ENCODE measurements at regions not wholly inside any gene's neighbourhood (a gene's known extent, or its start where the extent isn't known, plus 50 kb on each side); places are given as distances from the start of the nearest gene placed in this dataset.

DNA sequence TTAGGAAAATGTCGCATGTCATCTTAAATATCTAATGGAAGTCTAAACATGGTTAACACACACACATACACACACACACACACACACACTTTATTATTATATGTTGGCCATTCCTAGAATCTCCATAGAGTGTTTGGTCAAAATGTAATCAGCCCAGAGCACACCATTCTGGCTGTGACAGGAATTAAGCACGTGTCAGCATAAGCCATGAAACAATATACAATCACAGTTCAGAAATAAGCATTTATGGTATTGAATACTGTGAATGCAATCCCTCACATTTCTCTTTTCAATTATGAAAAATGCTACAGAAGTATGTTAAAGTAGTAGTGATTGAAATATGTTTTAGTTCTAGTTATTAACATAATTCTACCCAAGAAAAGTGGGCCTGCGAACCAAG lies 611.6 kb downstream of the PRELID2 start:
- no peak for ATAC-seq
- no peak for FAIRE-seq

DNA sequence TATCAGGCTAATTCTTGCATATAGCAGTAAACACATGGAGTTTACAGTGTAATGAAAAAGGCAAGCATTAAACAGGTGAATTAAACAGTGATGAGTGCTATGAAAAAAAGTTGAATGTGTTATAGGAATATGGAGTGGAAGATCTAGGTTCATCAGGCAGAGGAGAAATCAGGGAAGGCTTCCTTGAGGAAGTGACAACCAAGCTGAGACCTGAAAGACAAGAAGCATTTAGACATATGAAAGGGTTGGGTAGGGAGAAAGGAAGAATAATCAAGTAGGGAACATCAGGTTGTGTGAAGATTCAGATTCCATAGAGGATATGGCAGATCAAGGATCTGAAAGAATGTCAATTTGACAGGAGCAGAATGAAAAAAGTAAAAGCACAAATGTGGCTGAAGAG lies 612.5 kb downstream of the PRELID2 start:
- DNase-seq (ENCODE audit: low read depth in 1 of 2, low spot score in 1 of 2) (no peak), FAIRE-seq (no peak), ATAC-seq (no peak)
- no peak overlapping the region for H3K4me3 ChIP-seq
- H3K4me1 ChIP-seq, result no peaks in the 10 kb centered on the region
- CTCF ChIA-PET, result no interaction called here
- no peak for TF ChIP-seq PHF8 (IDR thresholded peaks at IDR 0.05; ENCODE audit: borderline replicate concordance, low read depth)
- TF ChIP-seq ZFP36 (IDR thresholded peaks at IDR 0.05; ENCODE audit: borderline replicate concordance, partially characterized antibody), result peak; percentile 55
- H3K9me3 ChIP-seq, result no peaks in the 10 kb centered on the region
- POLR2A ChIA-PET, result no interaction called here
- no peak overlapping the region for H3K27ac ChIP-seq
- no peak overlapping the region for H3K4me2 ChIP-seq

More for the DNA sequence above, 611.6 kb downstream of the PRELID2 start:
- H3K4me3 ChIP-seq, result no peak overlapping the region
- WGBS (ENCODE audit: missing lambda C conversion rate), result 39% methylated on average over 3 of the region's 3 CpGs
- CTCF ChIA-PET, result no interaction called here
- H3K27ac ChIP-seq, result no peak overlapping the region
- H3K4me1 ChIP-seq, result no peaks in the 10 kb centered on the region
- POLR2A ChIA-PET, result no interaction called here
- H3K9me3 ChIP-seq, result no peaks in the 10 kb centered on the region
- peak; percentile 34 for TF ChIP-seq MAFK (IDR thresholded peaks at IDR 0.05; ENCODE audit: partially characterized antibody)
- TF ChIP-seq EHMT2 (IDR thresholded peaks at IDR 0.05; ENCODE audit: low read depth), result no peak
- H3K4me2 ChIP-seq, result no peak overlapping the region
- no peak for DNase-seq (ENCODE audit: low read depth in 1 of 2, low spot score in 1 of 2)

DNA sequence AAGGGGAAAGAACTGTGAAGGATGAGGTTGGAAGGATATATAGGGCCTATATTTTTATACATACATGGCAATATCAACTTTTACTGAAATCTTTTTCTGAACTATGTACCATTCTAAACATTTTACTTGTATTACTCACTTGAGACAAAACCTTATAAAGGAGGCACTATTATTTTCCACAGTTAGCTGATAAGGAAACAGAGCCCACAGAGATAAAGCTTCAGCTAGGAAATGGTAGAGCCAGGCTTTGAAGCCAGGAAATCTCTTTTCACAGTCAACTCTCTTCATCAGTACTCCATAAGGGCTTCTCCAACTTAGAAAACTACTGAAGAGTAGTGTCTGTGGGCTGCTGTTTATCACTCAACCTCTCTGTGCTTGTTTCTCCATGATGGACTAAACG lies 613.7 kb downstream of the PRELID2 start:
- no peak for DNase-seq (ENCODE audit: low read depth in 1 of 2, low spot score in 1 of 2)
- no peak for FAIRE-seq
- TF ChIP-seq CBX2 (IDR thresholded peaks at IDR 0.05; ENCODE audit: borderline replicate concordance, low read depth) (no peak), MAFK (IDR thresholded peaks at IDR 0.05; ENCODE audit: partially characterized antibody) (no peak), MAZ (IDR thresholded peaks at IDR 0.05; ENCODE audit: borderline replicate concordance, low read depth, low read length) (no peak), SREBF2 (IDR thresholded peaks at IDR 0.05) (no peak), HOXA7 (CRISPR knock-in tag; IDR thresholded peaks at IDR 0.05) (no peak), RNF2 (IDR thresholded peaks at IDR 0.05; ENCODE audit: borderline replicate concordance, low read depth) (no peak), JUNB (IDR thresholded peaks at IDR 0.05) (no peak), ESRRA (IDR thresholded peaks at IDR 0.05; ENCODE audit: borderline replicate concordance, low read length) (no peak)
- no peak overlapping the region for H3K4me3 ChIP-seq
- no peak overlapping the region for H3K27ac ChIP-seq
- no peak overlapping the region for H3K4me2 ChIP-seq
- no peaks in the 10 kb centered on the region for H3K4me1 ChIP-seq
- POLR2A ChIA-PET, result no interaction called here
- no peak for ATAC-seq
- 72% methylated on average over 1 of the region's 1 CpG for WGBS (ENCODE audit: missing lambda C conversion rate)
- H3K9me3 ChIP-seq, result no peaks in the 10 kb centered on the region
- CTCF ChIA-PET, result no interaction called here

DNA sequence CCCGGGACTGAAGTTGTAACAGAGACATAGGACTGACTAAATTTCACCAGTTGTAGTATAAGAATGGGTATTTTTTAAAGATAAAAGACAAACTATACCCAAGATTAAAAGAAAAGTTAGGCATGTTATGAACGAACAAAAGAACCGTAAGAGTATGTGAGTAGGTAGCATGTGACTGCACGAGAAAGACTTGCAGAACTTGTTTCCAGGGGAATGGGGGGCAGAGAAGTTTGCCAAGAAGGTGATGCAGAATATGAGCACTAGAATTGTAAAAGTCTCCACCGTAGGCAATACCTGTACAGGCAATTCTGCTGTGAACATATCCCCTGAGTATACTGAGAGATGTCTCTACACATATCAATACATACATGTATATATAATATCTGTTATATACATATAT lies 614.7 kb downstream of the PRELID2 start:
- ChIA-PET POLR2A (no interaction called here), CTCF (interaction anchor here (1.0 kb wide), 1 partner anchor 13 kb away, joined by 3 read pairs; no protein-coding TSS in a partner anchor)
- FAIRE-seq (no peak), ATAC-seq (no peak), DNase-seq (ENCODE audit: low read depth in 1 of 2, low spot score in 1 of 2) (no peak)
- no peak overlapping the region for H3K4me3 ChIP-seq
- 57% methylated on average over 5 of the region's 5 CpGs for WGBS (ENCODE audit: missing lambda C conversion rate)
- H3K4me2 ChIP-seq, result no peak overlapping the region
- H3K4me1 ChIP-seq, result no peaks in the 10 kb centered on the region
- no peak overlapping the region for H3K27ac ChIP-seq
- TF ChIP-seq EHMT2 (IDR thresholded peaks at IDR 0.05; ENCODE audit: low read depth) (no peak), EHF (CRISPR knock-in tag; IDR thresholded peaks at IDR 0.05) (no peak), CHD4 (IDR thresholded peaks at IDR 0.05; ENCODE audit: borderline replicate concordance) (no peak), HOXB13 (CRISPR knock-in tag; IDR thresholded peaks at IDR 0.05; ENCODE audit: low read depth) (no peak), POLR2AphosphoS2 (conservative IDR thresholded peaks at IDR 0.05; ENCODE audit: low read length) (no peak), HOXA7 (CRISPR knock-in tag; IDR thresholded peaks at IDR 0.05) (no peak), ZC3H11A (IDR thresholded peaks at IDR 0.05) (no peak), PHF8 (IDR thresholded peaks at IDR 0.05; ENCODE audit: borderline replicate concordance, low read depth) (no peak), NR3C1 (IDR thresholded peaks at IDR 0.05) (no peak), RFX5 (IDR thresholded peaks at IDR 0.05) (no peak), RARB (CRISPR knock-in tag; IDR thresholded peaks at IDR 0.05) (no peak), TFCP2L1 (CRISPR knock-in tag; IDR thresholded peaks at IDR 0.05) (no peak), RAD21 (conservative IDR thresholded peaks at IDR 0.05 in 1 of 2, IDR thresholded peaks at IDR 0.05 in 1 of 2) (no peak), KDM1A (IDR thresholded peaks at IDR 0.05; ENCODE audit: low read depth) (no peak), RNF2 (IDR thresholded peaks at IDR 0.05; ENCODE audit: borderline replicate concordance, low read depth) (no peak)
- TF ChIP-seq, protein P1, sequence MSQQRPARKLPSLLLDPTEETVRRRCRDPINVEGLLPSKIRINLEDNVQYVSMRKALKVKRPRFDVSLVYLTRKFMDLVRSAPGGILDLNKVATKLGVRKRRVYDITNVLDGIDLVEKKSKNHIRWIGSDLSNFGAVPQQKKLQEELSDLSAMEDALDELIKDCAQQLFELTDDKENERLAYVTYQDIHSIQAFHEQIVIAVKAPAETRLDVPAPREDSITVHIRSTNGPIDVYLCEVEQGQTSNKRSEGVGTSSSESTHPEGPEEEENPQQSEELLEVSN (IDR thresholded peaks at IDR 0.05; ENCODE audit: borderline replicate concordance, low read depth), result no peak
- TF ChIP-seq, protein P2, sequence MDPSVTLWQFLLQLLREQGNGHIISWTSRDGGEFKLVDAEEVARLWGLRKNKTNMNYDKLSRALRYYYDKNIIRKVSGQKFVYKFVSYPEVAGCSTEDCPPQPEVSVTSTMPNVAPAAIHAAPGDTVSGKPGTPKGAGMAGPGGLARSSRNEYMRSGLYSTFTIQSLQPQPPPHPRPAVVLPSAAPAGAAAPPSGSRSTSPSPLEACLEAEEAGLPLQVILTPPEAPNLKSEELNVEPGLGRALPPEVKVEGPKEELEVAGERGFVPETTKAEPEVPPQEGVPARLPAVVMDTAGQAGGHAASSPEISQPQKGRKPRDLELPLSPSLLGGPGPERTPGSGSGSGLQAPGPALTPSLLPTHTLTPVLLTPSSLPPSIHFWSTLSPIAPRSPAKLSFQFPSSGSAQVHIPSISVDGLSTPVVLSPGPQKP (IDR thresholded peaks at IDR 0.05; ENCODE audit: low read depth, low read length), result no peak
- TF ChIP-seq, protein P3, sequence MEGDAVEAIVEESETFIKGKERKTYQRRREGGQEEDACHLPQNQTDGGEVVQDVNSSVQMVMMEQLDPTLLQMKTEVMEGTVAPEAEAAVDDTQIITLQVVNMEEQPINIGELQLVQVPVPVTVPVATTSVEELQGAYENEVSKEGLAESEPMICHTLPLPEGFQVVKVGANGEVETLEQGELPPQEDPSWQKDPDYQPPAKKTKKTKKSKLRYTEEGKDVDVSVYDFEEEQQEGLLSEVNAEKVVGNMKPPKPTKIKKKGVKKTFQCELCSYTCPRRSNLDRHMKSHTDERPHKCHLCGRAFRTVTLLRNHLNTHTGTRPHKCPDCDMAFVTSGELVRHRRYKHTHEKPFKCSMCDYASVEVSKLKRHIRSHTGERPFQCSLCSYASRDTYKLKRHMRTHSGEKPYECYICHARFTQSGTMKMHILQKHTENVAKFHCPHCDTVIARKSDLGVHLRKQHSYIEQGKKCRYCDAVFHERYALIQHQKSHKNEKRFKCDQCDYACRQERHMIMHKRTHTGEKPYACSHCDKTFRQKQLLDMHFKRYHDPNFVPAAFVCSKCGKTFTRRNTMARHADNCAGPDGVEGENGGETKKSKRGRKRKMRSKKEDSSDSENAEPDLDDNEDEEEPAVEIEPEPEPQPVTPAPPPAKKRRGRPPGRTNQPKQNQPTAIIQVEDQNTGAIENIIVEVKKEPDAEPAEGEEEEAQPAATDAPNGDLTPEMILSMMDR (IDR thresholded peaks at IDR 0.05), result no peak
- no peaks in the 10 kb centered on the region for H3K9me3 ChIP-seq

All from A549 (cell line).